NCI-H146 treated with DMSO at 0.1 percent for 48 hours (cell line): ENCODE measurements at regions not wholly inside any gene's neighbourhood (a gene's known extent, or its start where the extent isn't known, plus 50 kb on each side); places are given as distances from the start of the nearest gene placed in this dataset.

Source experiments
- DNase-seq: peaks from one replicate; lab custom pipeline; 2025; ENCODE audit not compliant: unreplicated experiment; lab: John Stamatoyannopoulos, UW

DNA sequence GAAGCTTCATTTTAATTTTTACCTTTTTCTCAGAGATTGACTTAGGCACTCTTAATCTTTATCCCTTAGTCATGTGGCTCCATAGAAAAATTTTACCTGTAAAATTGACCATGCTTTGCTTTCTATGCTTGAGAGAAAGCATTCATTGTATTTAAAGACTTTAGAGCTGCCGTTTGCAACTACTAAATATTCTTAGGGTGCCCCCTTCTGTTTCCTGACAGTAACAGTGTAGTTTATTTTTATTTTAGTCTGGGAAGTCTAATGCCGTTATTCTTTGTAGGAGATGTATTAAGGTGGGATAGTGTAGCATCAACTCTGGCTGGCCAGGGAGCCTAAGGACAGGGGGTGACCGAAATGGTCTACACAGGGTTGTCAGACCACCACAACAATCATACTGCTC lies 84.5 kb upstream of the SYNPR start:
- peak; percentile 55 for DNase-seq

- DNase-seq = no peak
Measured at GRCh38 chr3:63199606-63200005, 78.5 kb upstream of the SYNPR start.

DNA sequence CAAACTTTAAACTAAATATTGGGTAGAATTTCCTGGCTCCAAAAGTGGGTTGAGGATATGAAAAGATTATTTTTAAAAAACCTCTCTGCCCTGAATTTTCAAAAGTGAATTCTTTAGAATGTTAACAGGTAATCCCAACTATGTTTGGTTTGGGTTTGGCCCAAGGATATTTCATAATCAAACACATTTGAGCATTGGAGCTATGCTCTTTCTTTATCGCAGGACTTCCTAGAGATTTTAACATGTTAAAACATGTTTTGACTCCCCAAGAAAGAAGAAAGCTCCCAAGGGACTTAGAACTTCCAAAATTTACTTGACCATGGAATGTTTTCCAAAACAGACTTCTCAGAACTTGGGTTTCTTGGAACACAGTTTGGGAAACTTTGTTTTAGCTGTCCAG lies 75.6 kb upstream of the SYNPR start:
- no peak for DNase-seq

GRCh38 chr3:63207066-63207590 lies 71.0 kb upstream of the SYNPR start:
- no peak for DNase-seq

DNA sequence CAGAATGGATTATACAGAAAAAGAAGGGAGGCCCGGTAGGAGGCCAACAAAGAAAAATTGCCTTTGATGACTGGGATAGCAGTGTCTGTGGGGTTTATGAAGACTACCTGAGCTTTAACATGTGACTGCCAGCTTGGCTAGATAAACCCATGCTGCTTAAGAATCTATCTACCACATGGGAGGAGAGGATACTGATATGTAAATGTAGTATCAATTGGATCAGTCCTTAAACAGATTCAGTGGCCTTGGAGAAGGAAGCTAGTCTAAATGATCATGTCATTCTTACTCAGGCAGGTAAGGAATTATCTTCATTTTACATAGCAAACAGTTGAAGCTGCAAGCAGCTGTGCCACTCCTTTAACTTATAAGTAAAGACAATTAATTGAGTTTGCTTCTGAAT lies 50.0 kb upstream of the SYNPR start:
- no peak for DNase-seq
